ENCODE measurements at regions not wholly inside any gene's neighbourhood (a gene's known extent, or its start where the extent isn't known, plus 50 kb on each side); places are given as distances from the start of the nearest gene placed in this dataset.
"Not testable (repeated sequence)": the region's sequence is repeated elsewhere in the genome, so short reads cannot be mapped to it uniquely, and the experiment has no call there.

DNA sequence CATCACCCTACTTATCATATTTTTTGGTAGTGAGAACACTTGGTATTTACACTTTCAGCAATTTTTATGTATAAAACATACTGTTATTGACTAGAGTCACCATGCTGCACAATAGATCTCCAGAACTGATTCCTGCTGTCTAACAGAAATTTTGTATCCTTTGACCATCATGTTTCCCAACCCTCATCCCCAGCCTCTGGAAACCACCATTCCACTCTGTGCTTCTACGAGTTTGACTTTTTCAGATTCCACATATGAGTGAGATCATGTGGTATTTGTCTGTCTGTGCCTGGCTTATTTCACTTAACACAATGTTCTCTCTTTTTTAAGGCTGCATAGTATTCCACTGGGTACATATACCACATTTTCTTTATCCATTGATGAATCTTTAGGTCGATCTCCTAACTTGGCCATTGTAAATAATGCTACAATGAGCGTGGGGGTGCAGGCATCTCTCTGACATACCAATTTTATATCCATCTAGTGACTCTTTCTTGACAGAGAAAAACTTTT lies 115.9 kb upstream of the RUNX1 start:
- no peak overlapping the region for H3K4me3 Mint-ChIP-seq
- peaks cover 3% of the 10 kb centered on the region for H3K9me3 Mint-ChIP-seq
- ATAC-seq: no peak
- no peaks in the 10 kb centered on the region for H3K36me3 Mint-ChIP-seq
- H3K4me1 Mint-ChIP-seq: peaks cover 2% of the 10 kb centered on the region
- no peak overlapping the region for H3K27ac Mint-ChIP-seq
- H3K27me3 Mint-ChIP-seq: peaks cover 9% of the 10 kb centered on the region

GRCh38 chr21:35164380-35164779 lies 115.3 kb upstream of the RUNX1 start:
- Mint-ChIP-seq H3K9me3 (peaks cover 3% of the 10 kb centered on the region), H3K27ac (no peak overlapping the region), H3K36me3 (no peaks in the 10 kb centered on the region), H3K4me3 (no peak overlapping the region), H3K27me3 (peaks cover 9% of the 10 kb centered on the region), H3K4me1 (no peaks in the 10 kb centered on the region)
- no peak for ATAC-seq

GRCh38 chr21:35163411-35163810 lies 114.3 kb upstream of the RUNX1 start:
- H3K36me3 Mint-ChIP-seq: no peaks in the 10 kb centered on the region
- no peak overlapping the region for H3K4me3 Mint-ChIP-seq
- no peak overlapping the region for H3K27ac Mint-ChIP-seq
- no peaks in the 10 kb centered on the region for H3K4me1 Mint-ChIP-seq
- peaks cover 9% of the 10 kb centered on the region for H3K27me3 Mint-ChIP-seq
- ATAC-seq: no peak
- H3K9me3 Mint-ChIP-seq: peaks cover 3% of the 10 kb centered on the region

DNA sequence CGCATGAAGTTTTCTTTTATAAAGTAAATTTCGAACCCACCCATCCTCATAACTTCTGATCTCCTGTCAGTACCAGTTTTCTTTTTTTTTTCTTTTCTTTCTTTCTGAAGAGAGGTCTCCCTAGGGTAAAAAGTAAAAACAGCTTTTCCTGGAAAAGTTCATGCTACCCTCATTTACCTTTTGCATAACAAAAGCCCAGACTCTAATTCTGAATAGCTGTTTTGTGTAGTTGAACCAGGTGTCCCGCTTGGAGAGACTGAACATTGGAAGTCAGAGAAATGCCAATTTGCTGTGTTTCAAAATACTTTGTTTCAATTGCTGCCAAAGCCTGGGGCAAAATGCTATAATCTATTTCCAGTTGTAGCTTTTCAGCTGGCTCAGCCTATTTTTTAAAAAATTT lies 113.7 kb upstream of the RUNX1 start:
- ATAC-seq: no peak
- H3K9me3 Mint-ChIP-seq: peaks cover 3% of the 10 kb centered on the region
- no peak overlapping the region for H3K4me3 Mint-ChIP-seq
- H3K27ac Mint-ChIP-seq: no peak overlapping the region
- H3K4me1 Mint-ChIP-seq: no peaks in the 10 kb centered on the region
- no peaks in the 10 kb centered on the region for H3K36me3 Mint-ChIP-seq
- H3K27me3 Mint-ChIP-seq: peaks cover 9% of the 10 kb centered on the region

DNA sequence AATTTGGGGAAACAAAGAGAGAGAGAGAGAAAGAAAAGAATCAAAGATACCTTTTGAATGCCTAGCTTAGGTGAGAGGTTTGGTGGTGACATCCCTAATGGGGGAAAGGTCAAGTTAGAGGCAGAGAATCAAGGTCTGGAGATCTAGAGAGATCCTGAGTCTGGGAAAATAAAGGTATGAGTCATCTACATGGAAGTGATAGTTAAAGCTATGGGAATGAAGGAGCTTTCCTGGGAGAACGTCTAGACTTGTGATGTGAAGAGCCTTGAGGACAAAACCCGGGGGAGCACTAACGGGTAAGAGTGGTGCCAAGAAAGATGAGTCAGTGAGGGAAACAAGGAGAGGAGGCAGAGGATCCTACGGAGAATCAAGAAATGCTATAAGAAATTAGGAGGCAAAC lies 110.8 kb upstream of the RUNX1 start:
- Mint-ChIP-seq H3K27me3 (no peaks in the 10 kb centered on the region), H3K4me3 (no peak overlapping the region), H3K36me3 (no peaks in the 10 kb centered on the region), H3K27ac (no peak overlapping the region), H3K4me1 (no peaks in the 10 kb centered on the region), H3K9me3 (peaks cover 7% of the 10 kb centered on the region)
- no peak for ATAC-seq

GRCh38 chr21:35157374-35157773 lies 108.3 kb upstream of the RUNX1 start:
- not testable (repeated sequence) for H3K27ac Mint-ChIP-seq, H3K27me3 Mint-ChIP-seq, H3K4me1 Mint-ChIP-seq, H3K4me3 Mint-ChIP-seq, H3K9me3 Mint-ChIP-seq, ATAC-seq, H3K36me3 Mint-ChIP-seq

GRCh38 chr21:35156293-35157278 lies 107.5 kb upstream of the RUNX1 start:
- Mint-ChIP-seq H3K27me3 (no peaks in the 10 kb centered on the region), H3K27ac (no peak overlapping the region), H3K4me1 (no peaks in the 10 kb centered on the region), H3K36me3 (no peaks in the 10 kb centered on the region), H3K4me3 (no peak overlapping the region), H3K9me3 (peaks cover 7% of the 10 kb centered on the region)
- no peak for ATAC-seq

DNA sequence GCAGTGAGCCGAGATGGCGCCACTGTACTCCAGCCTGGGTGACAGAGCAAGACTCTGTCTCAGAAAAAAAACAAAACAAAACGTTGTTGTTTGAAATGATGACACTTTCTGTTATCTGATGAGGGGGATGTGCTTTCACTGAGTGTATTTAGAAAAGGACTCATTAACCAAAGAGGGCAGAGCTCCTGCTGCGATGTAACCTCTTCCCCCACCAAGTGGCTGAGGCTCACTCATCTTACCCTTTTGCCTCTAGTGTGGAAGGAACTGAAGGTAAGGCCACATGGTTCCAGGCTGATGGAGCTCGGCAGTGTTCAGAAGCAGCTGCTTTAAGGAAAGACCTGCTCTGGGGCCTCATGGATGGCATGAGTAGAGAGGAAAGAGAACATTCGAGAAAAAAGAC lies 105.7 kb upstream of the RUNX1 start:
- Mint-ChIP-seq H3K27ac (no peak overlapping the region), H3K36me3 (no peaks in the 10 kb centered on the region), H3K4me3 (no peak overlapping the region), H3K9me3 (peaks cover 7% of the 10 kb centered on the region), H3K27me3 (no peaks in the 10 kb centered on the region), H3K4me1 (no peaks in the 10 kb centered on the region)
- no peak for ATAC-seq

DNA sequence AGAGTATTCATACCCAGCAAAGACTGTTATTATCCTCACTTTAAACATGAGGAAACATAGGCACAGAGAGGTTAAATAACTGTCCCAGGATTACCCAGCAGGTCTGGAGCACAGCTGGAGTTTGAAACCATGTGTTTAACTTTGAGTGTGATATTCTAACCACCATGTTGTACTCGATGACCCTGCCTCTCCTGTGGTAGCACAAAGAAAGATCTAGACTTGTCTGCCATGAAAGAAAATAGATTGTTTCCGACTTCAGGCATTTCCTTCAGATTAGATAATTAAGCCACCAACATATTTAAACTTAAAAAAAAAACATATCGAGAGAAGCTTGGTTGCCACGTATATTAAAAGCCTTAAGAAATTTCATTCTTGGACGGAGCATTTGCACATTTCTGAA lies 104.6 kb upstream of the RUNX1 start:
- Mint-ChIP-seq H3K4me3 (no peak overlapping the region), H3K27ac (no peak overlapping the region)

DNA sequence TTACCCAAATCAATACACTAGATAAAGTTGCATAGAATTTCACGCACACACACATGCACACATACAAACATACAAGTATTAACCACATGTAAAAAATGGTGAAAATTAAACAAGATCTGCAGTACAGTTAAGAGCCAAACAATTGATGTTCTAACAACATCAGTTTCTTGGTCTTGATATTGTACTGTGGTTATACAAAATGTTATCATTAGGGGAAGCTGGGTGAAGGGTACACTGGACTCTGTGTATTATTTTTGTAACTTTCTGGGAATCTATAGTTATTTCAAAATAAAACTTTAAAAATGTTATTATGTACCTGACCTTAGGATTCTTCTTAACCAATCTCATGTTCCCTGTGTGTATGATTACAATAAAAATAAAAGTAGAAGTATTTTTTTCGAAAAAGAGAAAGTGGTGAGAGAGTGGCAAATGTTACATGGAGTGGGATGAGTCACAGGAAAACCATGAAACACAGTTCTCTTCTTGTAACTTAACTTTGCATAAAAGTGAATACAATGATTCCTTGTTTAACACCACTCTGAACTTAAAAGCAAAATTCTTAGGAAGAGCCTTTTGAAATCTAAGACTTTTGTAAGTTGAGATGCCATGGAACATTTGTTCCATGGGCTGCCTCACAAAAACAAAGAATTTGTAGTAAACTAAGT lies 101.6 kb upstream of the RUNX1 start:
- Mint-ChIP-seq H3K9me3 (no peaks in the 10 kb centered on the region), H3K36me3 (no peaks in the 10 kb centered on the region), H3K27me3 (no peaks in the 10 kb centered on the region), H3K4me1 (no peaks in the 10 kb centered on the region), H3K4me3 (no peak overlapping the region), H3K27ac (no peak overlapping the region)
- no peak for ATAC-seq

More for the DNA sequence above, 104.6 kb upstream of the RUNX1 start:
- no peak for ATAC-seq
- Mint-ChIP-seq H3K4me1 (no peaks in the 10 kb centered on the region), H3K36me3 (no peaks in the 10 kb centered on the region), H3K27me3 (no peaks in the 10 kb centered on the region), H3K9me3 (peaks cover 7% of the 10 kb centered on the region)

- H3K27me3 Mint-ChIP-seq: no peaks in the 10 kb centered on the region
- H3K36me3 Mint-ChIP-seq: no peaks in the 10 kb centered on the region
- H3K4me3 Mint-ChIP-seq: no peak overlapping the region
- H3K27ac Mint-ChIP-seq: no peak overlapping the region
- no peaks in the 10 kb centered on the region for H3K9me3 Mint-ChIP-seq
- H3K4me1 Mint-ChIP-seq: no peaks in the 10 kb centered on the region
- ATAC-seq: no peak
Measured at GRCh38 chr21:35149698-35150097, 100.6 kb upstream of the RUNX1 start.

DNA sequence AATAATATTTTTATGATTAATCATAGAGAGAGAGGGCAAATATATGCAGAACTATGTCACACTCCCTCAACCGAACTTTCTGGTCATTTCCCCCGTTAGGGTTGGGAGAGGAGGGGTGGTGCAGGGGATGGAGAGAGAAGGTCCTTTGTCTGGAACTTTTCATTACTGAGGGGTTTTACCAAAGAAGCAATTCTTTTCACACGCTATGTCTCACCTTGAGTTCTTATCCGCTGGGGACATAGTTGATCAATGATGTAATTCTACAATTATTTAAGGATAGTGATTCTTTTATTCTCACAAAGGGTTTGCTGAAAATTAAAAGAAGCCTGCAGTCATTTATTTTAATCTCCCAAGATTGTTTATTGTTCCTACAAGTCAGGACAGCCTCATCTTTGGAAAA lies 98.3 kb upstream of the RUNX1 start:
- H3K36me3 Mint-ChIP-seq: no peaks in the 10 kb centered on the region
- H3K27me3 Mint-ChIP-seq: no peaks in the 10 kb centered on the region
- no peaks in the 10 kb centered on the region for H3K4me1 Mint-ChIP-seq
- no peak for ATAC-seq
- no peaks in the 10 kb centered on the region for H3K9me3 Mint-ChIP-seq
- no peak overlapping the region for H3K4me3 Mint-ChIP-seq
- no peak overlapping the region for H3K27ac Mint-ChIP-seq

DNA sequence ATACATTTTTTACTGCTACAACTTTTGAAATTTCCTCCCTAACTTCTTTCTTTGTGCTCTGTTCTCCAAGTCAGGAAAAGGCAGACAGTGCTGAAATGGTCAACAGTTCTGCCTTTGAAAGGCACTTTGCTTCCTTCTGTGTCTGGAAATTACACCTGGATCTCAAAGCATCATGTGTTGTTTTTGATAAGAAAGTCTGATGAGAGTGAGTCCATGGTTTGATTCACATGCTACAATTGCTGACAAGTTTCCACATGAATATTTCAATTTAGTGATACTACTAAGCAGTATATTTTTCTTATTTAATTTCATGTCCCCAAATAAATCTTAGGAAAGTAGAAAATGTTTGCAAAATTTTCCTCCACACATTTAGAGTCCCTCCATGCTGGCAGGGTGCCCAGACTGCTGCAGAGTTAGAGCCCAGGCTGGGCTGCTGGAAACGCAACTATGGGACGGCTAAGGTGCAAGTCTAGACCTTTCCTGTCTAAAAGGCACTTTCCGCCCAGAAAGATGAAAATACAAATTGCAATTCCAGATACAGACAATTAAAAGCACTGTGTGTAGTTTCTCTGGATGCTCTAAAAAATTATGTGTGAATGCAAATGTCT lies 96.6 kb upstream of the RUNX1 start:
- H3K27me3 Mint-ChIP-seq: no peaks in the 10 kb centered on the region
- no peak overlapping the region for H3K27ac Mint-ChIP-seq
- no peak for ATAC-seq
- H3K4me1 Mint-ChIP-seq: no peaks in the 10 kb centered on the region
- H3K36me3 Mint-ChIP-seq: no peaks in the 10 kb centered on the region
- no peak overlapping the region for H3K4me3 Mint-ChIP-seq
- no peaks in the 10 kb centered on the region for H3K9me3 Mint-ChIP-seq

DNA sequence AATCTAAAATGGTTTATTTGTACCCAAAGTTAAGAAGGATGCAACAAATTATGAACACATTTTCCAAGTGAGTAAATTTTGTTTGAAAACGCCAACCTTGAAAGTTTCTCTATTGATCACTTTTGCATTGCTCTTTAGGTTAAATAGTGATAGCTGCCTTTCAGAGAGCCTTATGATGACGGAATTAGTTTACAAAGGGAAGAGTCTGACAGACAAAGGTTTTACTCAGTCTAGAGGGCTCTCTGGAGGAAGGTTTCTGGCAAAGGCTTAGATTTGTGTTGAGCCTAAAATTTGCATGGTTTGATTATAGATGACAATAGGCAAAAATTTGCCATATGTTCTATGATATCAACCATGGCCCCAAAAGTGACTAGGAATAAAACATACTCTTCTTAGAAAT lies 95.9 kb upstream of the RUNX1 start:
- H3K9me3 Mint-ChIP-seq: no peaks in the 10 kb centered on the region
- no peak for ATAC-seq
- H3K27ac Mint-ChIP-seq: no peak overlapping the region
- no peaks in the 10 kb centered on the region for H3K36me3 Mint-ChIP-seq
- no peaks in the 10 kb centered on the region for H3K27me3 Mint-ChIP-seq
- no peak overlapping the region for H3K4me3 Mint-ChIP-seq
- H3K4me1 Mint-ChIP-seq: no peaks in the 10 kb centered on the region

- no peak for ATAC-seq
- Mint-ChIP-seq H3K27ac (no peak overlapping the region), H3K4me1 (peaks cover 11% of the 10 kb centered on the region), H3K9me3 (no peaks in the 10 kb centered on the region), H3K27me3 (no peaks in the 10 kb centered on the region), H3K4me3 (no peak overlapping the region), H3K36me3 (no peaks in the 10 kb centered on the region)
Measured at GRCh38 chr21:35142036-35142815, 93.1 kb upstream of the RUNX1 start.

Measured in stimulated activated memory B cell treated with anti-CD40 and anti-IgM and Interleukin-4, amounts not matched to agents 10 μg/mL and 1 μg/mL and 100 μg/mL, for 72 hours (primary cell).